Anterior cingulate cortex (tissue), 58 donors: ENCODE measurements at regions not wholly inside any gene's neighbourhood (a gene's known extent, or its start where the extent isn't known, plus 50 kb on each side); places are given as distances from the start of the nearest gene placed in this dataset.

Experiments used
- DNase-seq, 58 donors: peaks; one replicate each; lab custom pipeline; 2025; lab: John Stamatoyannopoulos, UW

GRCh38 chr11:30153008-30153407, 77.8 kb upstream of the FSHB start:
- DNase-seq = no peak

GRCh38 chr11:30155428-30155827, 75.4 kb upstream of the FSHB start:
- DNase-seq = no peak

GRCh38 chr11:30159546-30159945, 71.3 kb upstream of the FSHB start:
- no peak for DNase-seq

- no peak for DNase-seq
Observed at GRCh38 chr11:30165652-30166051, 65.2 kb upstream of the FSHB start.

- DNase-seq = no peak
Observed at GRCh38 chr11:30171661-30172060, 59.2 kb upstream of the FSHB start.

GRCh38 chr11:30172158-30172557, 58.7 kb upstream of the FSHB start:
- no peak for DNase-seq

- no peak for DNase-seq
Observed at GRCh38 chr11:30172883-30173311, 57.9 kb upstream of the FSHB start.

GRCh38 chr11:30174265-30175020, 56.4 kb upstream of the FSHB start:
- DNase-seq = no peak
